OCI-LY1 (cell line): ENCODE measurements at regions not wholly inside any gene's neighbourhood (a gene's known extent, or its start where the extent isn't known, plus 50 kb on each side); places are given as distances from the start of the nearest gene placed in this dataset.

Experiments
- CTCF ChIP-seq: fragments of 200-600 bp; sonication (generic), shearing (Covaris generic); IDR thresholded peaks from 2 replicates; pipeline ENCODE4 v1.5.1; 2017; ENCODE audit warnings: mild to moderate bottlenecking, antibody characterized with exemption, low read length, moderate library complexity, mixed read lengths
- EZH2 ChIP-seq: fragments of 200-600 bp; sonication (generic), shearing (Covaris generic); IDR thresholded peaks from 2 replicates; pipeline ENCODE4 v1.8.0; 2017; ENCODE audit warnings: borderline replicate concordance, mixed run types, mild to moderate bottlenecking, antibody characterized with exemption, low read length, moderate library complexity, mixed read lengths

GRCh38 chr9:107390279-107390678 is 99.3 kb downstream of the KLF4 start:
- TF ChIP-seq CTCF = no peak
- no peak for TF ChIP-seq EZH2
